ENCODE measurements at regions not wholly inside any gene's neighbourhood (a gene's known extent, or its start where the extent isn't known, plus 50 kb on each side); places are given as distances from the start of the nearest gene placed in this dataset.

DNA sequence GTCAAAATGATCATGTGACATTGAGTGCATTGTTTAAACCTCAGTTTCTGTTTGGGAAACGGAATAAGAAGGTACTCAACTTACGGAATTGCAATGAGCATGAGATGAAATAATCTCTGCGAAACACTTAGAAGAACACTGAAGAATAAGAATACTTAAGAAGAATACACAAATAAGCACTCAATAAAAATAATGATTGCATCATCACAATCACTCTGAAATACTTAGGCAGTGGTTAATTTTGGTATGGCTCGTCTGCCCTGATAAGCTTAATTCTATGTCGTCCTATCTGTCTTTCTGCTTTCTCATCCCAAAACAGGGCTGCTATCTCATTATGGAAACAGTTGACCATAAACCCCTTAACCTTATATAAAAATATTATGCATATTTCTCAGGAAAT lies 823.6 kb downstream of the DIAPH3 start:
- no peak for DNase-seq (ENCODE audit: unreplicated experiment)
- H3K4me1 Mint-ChIP-seq (ENCODE audit: insufficient read depth, unreplicated experiment): no peaks in the 10 kb centered on the region
- H3K27me3 Mint-ChIP-seq (ENCODE audit: insufficient read depth, unreplicated experiment): peaks cover 89% of the 10 kb centered on the region
- CTCF ChIA-PET: no interaction called here
- H3K4me3 Mint-ChIP-seq (ENCODE audit: unreplicated experiment): no peak overlapping the region
- no TSS peak for BruUV-seq (replicated peaks)
- no peaks in the 10 kb centered on the region for H3K36me3 Mint-ChIP-seq (ENCODE audit: insufficient read depth, unreplicated experiment)
- H3K27ac Mint-ChIP-seq (ENCODE audit: low read depth, unreplicated experiment): no peak overlapping the region
- TF ChIP-seq, protein P1, sequence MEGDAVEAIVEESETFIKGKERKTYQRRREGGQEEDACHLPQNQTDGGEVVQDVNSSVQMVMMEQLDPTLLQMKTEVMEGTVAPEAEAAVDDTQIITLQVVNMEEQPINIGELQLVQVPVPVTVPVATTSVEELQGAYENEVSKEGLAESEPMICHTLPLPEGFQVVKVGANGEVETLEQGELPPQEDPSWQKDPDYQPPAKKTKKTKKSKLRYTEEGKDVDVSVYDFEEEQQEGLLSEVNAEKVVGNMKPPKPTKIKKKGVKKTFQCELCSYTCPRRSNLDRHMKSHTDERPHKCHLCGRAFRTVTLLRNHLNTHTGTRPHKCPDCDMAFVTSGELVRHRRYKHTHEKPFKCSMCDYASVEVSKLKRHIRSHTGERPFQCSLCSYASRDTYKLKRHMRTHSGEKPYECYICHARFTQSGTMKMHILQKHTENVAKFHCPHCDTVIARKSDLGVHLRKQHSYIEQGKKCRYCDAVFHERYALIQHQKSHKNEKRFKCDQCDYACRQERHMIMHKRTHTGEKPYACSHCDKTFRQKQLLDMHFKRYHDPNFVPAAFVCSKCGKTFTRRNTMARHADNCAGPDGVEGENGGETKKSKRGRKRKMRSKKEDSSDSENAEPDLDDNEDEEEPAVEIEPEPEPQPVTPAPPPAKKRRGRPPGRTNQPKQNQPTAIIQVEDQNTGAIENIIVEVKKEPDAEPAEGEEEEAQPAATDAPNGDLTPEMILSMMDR (IDR thresholded peaks at IDR 0.05; ENCODE audit: unreplicated experiment): no peak
- no peaks in the 10 kb centered on the region for H3K9me3 Mint-ChIP-seq (ENCODE audit: unreplicated experiment)
- intact Hi-C loops (cut with micrococcal nuclease): no loop called here
- POLR2A ChIA-PET: no interaction called here

DNA sequence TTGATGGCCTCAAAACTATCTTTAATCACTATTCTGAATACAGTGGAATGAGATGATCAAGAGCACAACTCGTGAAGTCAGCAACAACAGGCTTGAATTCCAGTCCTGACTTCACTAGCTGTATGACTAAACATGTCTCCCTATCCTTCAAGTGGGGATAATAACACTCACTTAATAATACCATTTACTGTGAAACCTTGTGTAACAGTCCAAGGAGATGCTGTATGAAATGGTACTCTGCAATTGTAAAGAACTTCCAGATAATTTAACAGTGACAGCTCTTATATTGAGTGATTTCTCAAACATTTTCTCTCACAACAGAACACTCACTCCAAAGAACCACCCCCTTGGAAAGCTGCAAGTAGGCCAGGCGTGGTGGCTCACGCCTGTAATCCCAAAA lies 823.1 kb downstream of the DIAPH3 start:
- Mint-ChIP-seq H3K4me1 (ENCODE audit: insufficient read depth, unreplicated experiment) (no peaks in the 10 kb centered on the region), H3K4me3 (ENCODE audit: unreplicated experiment) (no peak overlapping the region), H3K36me3 (ENCODE audit: insufficient read depth, unreplicated experiment) (no peaks in the 10 kb centered on the region), H3K9me3 (ENCODE audit: unreplicated experiment) (no peaks in the 10 kb centered on the region), H3K27ac (ENCODE audit: low read depth, unreplicated experiment) (no peak overlapping the region), H3K27me3 (ENCODE audit: insufficient read depth, unreplicated experiment) (peaks cover 89% of the 10 kb centered on the region)
- no TSS peak for BruUV-seq (replicated peaks)
- TF ChIP-seq, protein P1 (IDR thresholded peaks at IDR 0.05; ENCODE audit: unreplicated experiment): no peak
- POLR2A ChIA-PET: no interaction called here
- CTCF ChIA-PET: no interaction called here
- intact Hi-C loops (cut with micrococcal nuclease): no loop called here
- no peak for DNase-seq (ENCODE audit: unreplicated experiment)

DNA sequence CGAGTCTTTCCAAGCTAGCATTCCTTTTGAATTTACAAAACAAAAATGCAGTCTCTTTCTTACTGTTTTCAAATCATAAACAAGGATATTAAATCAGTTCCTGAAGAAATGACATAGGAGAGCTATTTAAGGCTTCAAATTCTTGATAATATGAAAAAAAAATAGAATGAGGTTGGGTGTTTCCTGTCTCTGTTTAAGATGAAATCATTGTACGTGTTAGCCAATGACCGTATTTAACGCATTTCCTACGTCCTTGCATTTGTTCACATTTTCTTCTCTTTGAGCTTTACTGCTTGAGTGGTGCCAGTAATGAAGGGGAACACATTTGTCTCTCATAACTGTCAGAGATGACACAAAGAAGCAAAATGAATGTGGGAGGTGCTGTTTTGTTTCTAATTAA lies 821.3 kb downstream of the DIAPH3 start:
- Mint-ChIP-seq H3K27ac (ENCODE audit: low read depth, unreplicated experiment) (no peak overlapping the region), H3K4me3 (ENCODE audit: unreplicated experiment) (no peak overlapping the region), H3K9me3 (ENCODE audit: unreplicated experiment) (no peaks in the 10 kb centered on the region), H3K4me1 (ENCODE audit: insufficient read depth, unreplicated experiment) (no peaks in the 10 kb centered on the region), H3K27me3 (ENCODE audit: insufficient read depth, unreplicated experiment) (peaks cover 91% of the 10 kb centered on the region), H3K36me3 (ENCODE audit: insufficient read depth, unreplicated experiment) (no peaks in the 10 kb centered on the region)
- TF ChIP-seq, protein P1 (IDR thresholded peaks at IDR 0.05; ENCODE audit: unreplicated experiment): no peak
- intact Hi-C loops (cut with micrococcal nuclease): no loop called here
- DNase-seq (ENCODE audit: unreplicated experiment): no peak
- CTCF ChIA-PET: interaction anchor here (0.6 to 1.2 kb wide), 3 partner anchors 9 to 1429 kb away, joined by 3 to 6 read pairs (median 4); no protein-coding TSS in a partner anchor
- POLR2A ChIA-PET: interaction anchor here (0.6 kb wide), 1 partner anchor 64 kb away, joined by 3 read pairs; no protein-coding TSS in a partner anchor
- BruUV-seq (replicated peaks): no TSS peak

DNA sequence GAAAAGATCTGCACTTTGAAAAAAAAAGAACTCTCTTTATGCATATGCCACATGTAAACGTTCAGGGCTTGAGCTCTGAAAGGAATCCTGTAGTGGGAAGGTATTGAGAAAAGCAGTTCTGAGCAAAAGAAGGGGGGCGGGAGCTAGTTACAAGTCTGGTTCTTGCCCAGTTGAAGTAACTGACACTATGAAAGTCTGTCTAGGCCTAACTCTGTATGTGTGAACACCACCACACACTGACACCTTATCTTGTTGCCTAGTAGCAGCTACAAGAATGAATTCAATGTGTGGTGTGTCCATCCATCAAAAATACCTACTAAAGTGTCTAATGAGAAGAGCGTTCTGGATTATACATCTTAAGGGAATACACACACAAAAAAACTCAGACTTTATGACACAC lies 820.6 kb downstream of the DIAPH3 start:
- TF ChIP-seq, protein P1 (IDR thresholded peaks at IDR 0.05; ENCODE audit: unreplicated experiment): no peak
- ChIA-PET CTCF (interaction anchor here (0.7 to 1.2 kb wide), 3 partner anchors 9 to 50 kb away, joined by 3 to 4 read pairs (median 3); no protein-coding TSS in a partner anchor), POLR2A (no interaction called here)
- H3K27ac Mint-ChIP-seq (ENCODE audit: low read depth, unreplicated experiment): no peak overlapping the region
- no peak overlapping the region for H3K4me3 Mint-ChIP-seq (ENCODE audit: unreplicated experiment)
- no peaks in the 10 kb centered on the region for H3K9me3 Mint-ChIP-seq (ENCODE audit: unreplicated experiment)
- no peak for DNase-seq (ENCODE audit: unreplicated experiment)
- intact Hi-C loops (cut with micrococcal nuclease): no loop called here
- no peaks in the 10 kb centered on the region for H3K36me3 Mint-ChIP-seq (ENCODE audit: insufficient read depth, unreplicated experiment)
- H3K27me3 Mint-ChIP-seq (ENCODE audit: insufficient read depth, unreplicated experiment): peaks cover 90% of the 10 kb centered on the region
- H3K4me1 Mint-ChIP-seq (ENCODE audit: insufficient read depth, unreplicated experiment): no peaks in the 10 kb centered on the region
- BruUV-seq (replicated peaks): no TSS peak
